Astrocyte of the cerebellum (primary cell): ENCODE measurements at regions not wholly inside any gene's neighbourhood (a gene's known extent, or its start where the extent isn't known, plus 50 kb on each side); places are given as distances from the start of the nearest gene placed in this dataset.

ENCODE experiments used
- DNase-seq: peaks from one replicate; pipeline ENCODE4 v3.0.0-alpha.2; 2011; ENCODE audit warnings: low read depth
- H3K4me3 ChIP-seq: 2 replicates; pipeline ENCODE4 v1.5.1; 2011; ENCODE audit warnings: mild to moderate bottlenecking, low read depth, low read length, moderate library complexity
- CTCF ChIP-seq: IDR thresholded peaks from 2 replicates; pipeline ENCODE4 v1.5.1; 2012; ENCODE audit warnings: low read length, low read depth, moderate library complexity, mild to moderate bottlenecking; ENCODE audit errors: missing control alignments
- in situ Hi-C: cut with HindIII; loops from 2 replicates; pipeline ENCODE4 v1.10.0; 2017; ENCODE audit warnings: low sequenced_read_pairs

GRCh38 chr14:36013483-36013882 is 163.0 kb downstream of the PTCSC3 start:
- in situ Hi-C loops = no loop called here
- no peak for DNase-seq
- H3K4me3 ChIP-seq = no peak overlapping the region
- no peak for TF ChIP-seq CTCF

- no peak for TF ChIP-seq CTCF
Observed at GRCh38 chr14:36012621-36013020, 163.9 kb downstream of the PTCSC3 start.

GRCh38 chr14:36009643-36010042 is 166.9 kb downstream of the PTCSC3 start:
- no peak for TF ChIP-seq CTCF
- no peak for DNase-seq
- H3K4me3 ChIP-seq = no peak overlapping the region
- in situ Hi-C loops = no loop called here

More at GRCh38 chr14:36012621-36013020, 163.9 kb downstream of the PTCSC3 start:
- no peak overlapping the region for H3K4me3 ChIP-seq
- DNase-seq = no peak
- in situ Hi-C loops = no loop called here

DNA sequence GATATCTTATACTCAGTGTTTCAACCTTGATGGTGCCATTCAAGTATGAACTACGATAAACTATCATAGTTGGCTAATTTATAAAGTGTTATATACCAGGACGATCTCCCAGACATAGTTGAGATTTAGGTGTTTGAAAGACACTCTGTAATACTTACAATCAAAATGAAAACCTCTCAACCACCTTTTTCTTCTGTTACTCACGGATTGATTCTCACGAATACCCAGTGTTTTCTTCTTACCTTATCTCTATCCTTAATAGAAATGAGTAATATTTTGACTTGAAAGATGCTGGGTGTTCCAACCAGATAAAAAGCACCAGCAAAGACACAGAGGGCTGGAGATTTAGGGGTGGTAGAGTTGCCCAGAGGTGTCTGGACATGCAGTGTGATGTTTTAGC is 169.9 kb downstream of the PTCSC3 start:
- in situ Hi-C loops = no loop called here
- TF ChIP-seq CTCF = no peak
- no peak overlapping the region for H3K4me3 ChIP-seq
- DNase-seq = no peak

GRCh38 chr14:36005670-36006069 is 170.9 kb downstream of the PTCSC3 start:
- H3K4me3 ChIP-seq = no peak overlapping the region
- no peak for DNase-seq
- in situ Hi-C loops = no loop called here

GRCh38 chr14:36001936-36002335 is 174.6 kb downstream of the PTCSC3 start:
- in situ Hi-C loops = no loop called here
- no peak for TF ChIP-seq CTCF
- no peak overlapping the region for H3K4me3 ChIP-seq
- DNase-seq = no peak

More at GRCh38 chr14:36005670-36006069, 170.9 kb downstream of the PTCSC3 start:
- TF ChIP-seq CTCF = no peak

DNA sequence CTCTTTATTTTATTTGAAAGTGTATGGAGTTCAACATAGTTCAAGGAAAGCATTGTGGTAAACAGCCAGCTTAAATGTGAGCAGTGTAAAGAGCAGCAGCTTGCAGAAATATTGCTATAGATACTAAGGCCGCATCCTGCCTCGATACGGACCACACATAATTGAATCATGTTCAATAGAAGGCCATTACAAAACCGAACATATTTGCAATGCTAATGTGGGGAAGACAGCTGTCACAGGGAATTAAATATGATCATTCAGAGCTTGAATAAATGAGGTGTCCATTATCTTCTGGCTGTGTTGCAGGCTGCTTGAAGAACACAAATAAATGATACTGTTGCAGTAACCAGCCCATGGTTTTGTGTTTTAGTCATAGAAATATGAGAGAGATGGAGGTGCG is 173.2 kb downstream of the BRMS1L start:
- TF ChIP-seq CTCF = no peak
- DNase-seq = no peak
- in situ Hi-C loops = no loop called here
- H3K4me3 ChIP-seq = no peak overlapping the region
